ENCODE measurements at regions not wholly inside any gene's neighbourhood (a gene's known extent, or its start where the extent isn't known, plus 50 kb on each side); places are given as distances from the start of the nearest gene placed in this dataset.

GRCh38 chr5:3911773-3912172 is 316.1 kb downstream of the IRX1 start:
- Histone ChIP-seq H3K9ac (replicated peaks; ENCODE audit: extremely low read depth, insufficient read depth, low read length) (no peak overlapping the region), H3K4me3 (replicated peaks in 1 of 3; ENCODE audit: insufficient read depth in 1 of 3, low read depth in 1 of 3, low read length in 3 of 3) (no peak overlapping the region), H3K27me3 (ENCODE audit: control insufficient read depth in 2 of 2, insufficient read depth in 2 of 2, low read length in 2 of 2) (no peaks in the 10 kb centered on the region), H3K9me3 (replicated peaks; ENCODE audit: control insufficient read depth, insufficient read depth, low read length) (peaks cover 6% of the 10 kb centered on the region), H4K20me1 (replicated peaks; ENCODE audit: control insufficient read depth, extremely low read depth, insufficient read depth, low read length) (no peaks in the 10 kb centered on the region), H3K4me1 (ENCODE audit: control insufficient read depth, extremely low read depth, insufficient read depth, low read length) (no peaks in the 10 kb centered on the region), H3K79me2 (ENCODE audit: control insufficient read depth, insufficient read depth, low read length) (no peaks in the 10 kb centered on the region), H3K27ac (ENCODE audit: insufficient read depth, low read depth, low read length) (no peak overlapping the region), H3K4me2 (ENCODE audit: insufficient read depth, low read length) (no peak overlapping the region), H3K36me3 (ENCODE audit: control insufficient read depth in 2 of 2, extremely low read depth in 1 of 2, insufficient read depth in 2 of 2, low read length in 2 of 2) (no peaks in the 10 kb centered on the region), H3K9me1 (replicated peaks; ENCODE audit: control insufficient read depth, extremely low read depth, insufficient read depth, low read length) (no peaks in the 10 kb centered on the region), H2AFZ (ENCODE audit: low read depth, low read length) (no peak overlapping the region)
- TF ChIP-seq MYC (IDR thresholded peaks at IDR 0.05; ENCODE audit: low read depth, low read length) (no peak), POLR2AphosphoS5 (IDR thresholded peaks at IDR 0.05; ENCODE audit: insufficient read depth, low read depth, low read length) (no peak), POLR2A (IDR thresholded peaks at IDR 0.05; ENCODE audit: low read depth, low read length) (no peak), EZH2 (IDR thresholded peaks at IDR 0.05; ENCODE audit: borderline replicate concordance, low read depth, low read length, severe bottlenecking) (no peak), GATA2 (IDR thresholded peaks at IDR 0.05; ENCODE audit: insufficient read depth, insufficient read length, low read depth, low read length) (no peak), MAX (IDR thresholded peaks at IDR 0.05; ENCODE audit: insufficient read depth, insufficient read length) (no peak), CTCF (IDR thresholded peaks at IDR 0.05; ENCODE audit: extremely low read depth in 1 of 2, insufficient read depth in 1 of 2, low read depth in 1 of 2, low read length in 2 of 2) (no peak), FOS (IDR thresholded peaks at IDR 0.05; ENCODE audit: borderline replicate concordance, insufficient read depth, low read length) (no peak), JUN (IDR thresholded peaks at IDR 0.05; ENCODE audit: borderline replicate concordance, insufficient read depth, insufficient read length, low read depth) (no peak)
- dilution Hi-C loops (cut with MboI; ENCODE audit: extremely low pct_ligation_motif_present, low sequenced_read_pairs): no loop called here
- FAIRE-seq: no peak
- POLR2A ChIA-PET: no interaction called here
- no TSS peak for BruUV-seq (replicated peaks)
- CTCF ChIA-PET: no interaction called here
- intact Hi-C loops (cut with micrococcal nuclease): no loop called here
- no peak for DNase-seq (ENCODE audit: low read depth, low spot score)
